Parathyroid adenoma (tissue), 2 donors: ENCODE measurements at regions not wholly inside any gene's neighbourhood (a gene's known extent, or its start where the extent isn't known, plus 50 kb on each side); places are given as distances from the start of the nearest gene placed in this dataset.

Source experiments
- H2AFZ ChIP-seq: fragments of 300-600 bp; sonication (generic); one replicate; pipeline ENCODE4 v1.7.0; 2017; ENCODE audit warnings: antibody characterized with exemption, mild to moderate bottlenecking
- H3K27ac ChIP-seq: fragments of 300-600 bp; sonication (generic); one replicate; pipeline ENCODE4 v1.7.0; 2017
- H3K27me3 ChIP-seq: fragments of 300-600 bp; sonication (generic); one replicate; pipeline ENCODE4 v1.7.0; 2017; ENCODE audit warnings: low read length; ENCODE audit not compliant: control insufficient read depth, insufficient read depth
- H3K36me3 ChIP-seq: fragments of 300-600 bp; sonication (generic); one replicate; pipeline ENCODE4 v1.7.0; 2017; ENCODE audit warnings: low read length; ENCODE audit not compliant: control insufficient read depth, insufficient read depth
- H3K4me1 ChIP-seq: fragments of 300-600 bp; sonication (generic); one replicate; pipeline ENCODE4 v1.7.0; 2017; ENCODE audit warnings: control low read depth
- H3K4me2 ChIP-seq: fragments of 300-600 bp; sonication (generic); one replicate; pipeline ENCODE4 v1.7.0; 2017; ENCODE audit warnings: low read length
- H3K4me3 ChIP-seq: fragments of 300-600 bp; sonication (generic); one replicate; pipeline ENCODE4 v1.7.0; 2017; ENCODE audit warnings: low read depth, low read length
- H3K79me2 ChIP-seq: fragments of 300-600 bp; sonication (generic); one replicate; pipeline ENCODE4 v1.7.0; 2017; ENCODE audit warnings: control low read depth
- H3K9ac ChIP-seq: fragments of 300-600 bp; sonication (generic); one replicate; pipeline ENCODE4 v1.7.0; 2017; ENCODE audit warnings: mild to moderate bottlenecking
- H3K9me3 ChIP-seq: fragments of 300-600 bp; sonication (generic); one replicate; pipeline ENCODE4 v1.7.0; 2017; ENCODE audit warnings: low read length; ENCODE audit not compliant: control insufficient read depth
- TF ChIP-seq, protein P1 (sequence below): fragments of 300-600 bp; sonication (generic); IDR thresholded peaks from one replicate; pipeline ENCODE4 v1.7.0; 2017; ENCODE audit warnings: antibody characterized with exemption, mild to moderate bottlenecking
- donor health status: primary hyperparathyroidism.

GRCh38 chr11:98621767-98622166 lies 399.0 kb upstream of the CNTN5 start:
- no peak overlapping the region for H3K4me2 ChIP-seq
- H3K27ac ChIP-seq = no peak overlapping the region
- H3K79me2 ChIP-seq = no peaks in the 10 kb centered on the region
- H3K4me1 ChIP-seq = no peaks in the 10 kb centered on the region
- no peaks in the 10 kb centered on the region for H3K27me3 ChIP-seq
- TF ChIP-seq, protein P1, sequence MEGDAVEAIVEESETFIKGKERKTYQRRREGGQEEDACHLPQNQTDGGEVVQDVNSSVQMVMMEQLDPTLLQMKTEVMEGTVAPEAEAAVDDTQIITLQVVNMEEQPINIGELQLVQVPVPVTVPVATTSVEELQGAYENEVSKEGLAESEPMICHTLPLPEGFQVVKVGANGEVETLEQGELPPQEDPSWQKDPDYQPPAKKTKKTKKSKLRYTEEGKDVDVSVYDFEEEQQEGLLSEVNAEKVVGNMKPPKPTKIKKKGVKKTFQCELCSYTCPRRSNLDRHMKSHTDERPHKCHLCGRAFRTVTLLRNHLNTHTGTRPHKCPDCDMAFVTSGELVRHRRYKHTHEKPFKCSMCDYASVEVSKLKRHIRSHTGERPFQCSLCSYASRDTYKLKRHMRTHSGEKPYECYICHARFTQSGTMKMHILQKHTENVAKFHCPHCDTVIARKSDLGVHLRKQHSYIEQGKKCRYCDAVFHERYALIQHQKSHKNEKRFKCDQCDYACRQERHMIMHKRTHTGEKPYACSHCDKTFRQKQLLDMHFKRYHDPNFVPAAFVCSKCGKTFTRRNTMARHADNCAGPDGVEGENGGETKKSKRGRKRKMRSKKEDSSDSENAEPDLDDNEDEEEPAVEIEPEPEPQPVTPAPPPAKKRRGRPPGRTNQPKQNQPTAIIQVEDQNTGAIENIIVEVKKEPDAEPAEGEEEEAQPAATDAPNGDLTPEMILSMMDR = no peak
- no peak overlapping the region for H3K4me3 ChIP-seq
- no peak overlapping the region for H2AFZ ChIP-seq
- H3K9ac ChIP-seq = no peak overlapping the region
- H3K36me3 ChIP-seq = no peaks in the 10 kb centered on the region
- H3K9me3 ChIP-seq = no peaks in the 10 kb centered on the region

DNA sequence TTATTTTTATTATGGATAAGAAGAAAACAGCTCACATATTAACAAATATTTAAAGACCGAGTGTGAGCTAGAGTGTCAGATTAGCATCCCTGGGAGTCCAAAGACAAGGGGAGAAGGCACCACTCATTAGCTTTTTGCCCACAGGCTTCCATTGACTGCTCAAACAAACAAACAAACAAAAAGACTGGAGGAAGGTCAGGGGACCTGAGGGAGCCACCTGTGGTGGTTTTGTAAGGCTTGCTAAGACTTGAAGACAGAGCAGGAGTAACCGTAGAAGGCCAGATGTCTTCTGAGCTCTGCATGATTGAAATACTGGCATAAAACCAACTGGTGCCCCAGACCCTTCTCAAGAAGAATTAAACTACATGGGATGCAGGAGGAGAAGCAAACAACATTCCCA lies 395.2 kb upstream of the CNTN5 start:
- Histone ChIP-seq H3K9me3 (no peaks in the 10 kb centered on the region), H2AFZ (no peak overlapping the region), H3K79me2 (no peaks in the 10 kb centered on the region), H3K27ac (no peak overlapping the region), H3K4me3 (no peak overlapping the region), H3K4me2 (no peak overlapping the region), H3K27me3 (no peaks in the 10 kb centered on the region), H3K9ac (no peak overlapping the region), H3K36me3 (no peaks in the 10 kb centered on the region), H3K4me1 (no peaks in the 10 kb centered on the region)
- TF ChIP-seq, protein P1 = no peak

DNA sequence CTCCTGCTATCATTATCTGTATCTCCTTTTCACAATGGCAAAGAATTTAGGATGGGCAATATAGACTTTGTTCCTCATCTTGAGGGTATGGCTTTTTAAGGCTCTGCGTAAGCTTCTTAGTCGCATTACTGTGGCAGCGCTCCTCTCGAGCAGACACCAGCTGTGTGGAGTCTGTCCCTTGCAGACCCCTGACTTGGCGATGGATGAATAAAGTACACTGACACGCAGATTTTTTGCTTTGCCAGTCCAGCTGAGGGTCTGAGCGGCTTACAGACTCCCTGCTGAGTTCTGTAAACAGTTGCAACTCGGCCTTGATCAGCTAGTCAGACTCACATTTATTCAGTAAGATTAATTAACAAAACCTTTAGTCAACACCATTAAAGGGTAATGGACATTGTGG lies 390.0 kb upstream of the CNTN5 start:
- Histone ChIP-seq H3K9ac (no peak overlapping the region), H2AFZ (no peak overlapping the region), H3K36me3 (no peaks in the 10 kb centered on the region), H3K79me2 (no peaks in the 10 kb centered on the region), H3K4me3 (no peak overlapping the region), H3K9me3 (no peaks in the 10 kb centered on the region), H3K4me1 (no peaks in the 10 kb centered on the region), H3K27ac (no peak overlapping the region), H3K27me3 (no peaks in the 10 kb centered on the region), H3K4me2 (no peak overlapping the region)
- TF ChIP-seq, protein P1 = no peak

- Histone ChIP-seq H3K4me1 (no peaks in the 10 kb centered on the region), H3K9ac (no peak overlapping the region), H3K27me3 (no peaks in the 10 kb centered on the region), H3K79me2 (no peaks in the 10 kb centered on the region), H3K9me3 (no peaks in the 10 kb centered on the region), H3K36me3 (no peaks in the 10 kb centered on the region), H3K4me2 (no peak overlapping the region), H3K27ac (no peak overlapping the region), H2AFZ (no peak overlapping the region), H3K4me3 (no peak overlapping the region)
- TF ChIP-seq, protein P1 = no peak
Measured at GRCh38 chr11:98657711-98658110, 363.0 kb upstream of the CNTN5 start.

DNA sequence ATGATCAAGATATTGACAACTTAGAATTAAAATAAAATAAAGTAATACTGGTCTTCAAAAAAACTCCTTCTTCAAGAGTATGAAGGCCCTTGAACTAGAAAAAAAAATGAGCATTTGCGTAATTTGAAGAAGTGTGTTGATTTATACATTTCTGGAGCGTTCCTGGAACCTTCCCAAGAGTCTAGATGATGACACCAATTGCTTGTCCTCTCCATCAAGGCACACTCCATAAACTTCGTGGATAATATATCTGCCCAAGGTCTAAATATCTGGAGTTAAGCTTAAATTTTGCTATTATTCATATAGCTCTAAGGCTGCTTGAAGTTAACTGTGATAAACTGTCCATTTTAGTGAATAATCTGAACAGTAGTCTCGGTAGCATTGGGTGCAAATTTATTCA lies 361.3 kb upstream of the CNTN5 start:
- no peak overlapping the region for H3K9ac ChIP-seq
- no peaks in the 10 kb centered on the region for H3K27me3 ChIP-seq
- no peaks in the 10 kb centered on the region for H3K36me3 ChIP-seq
- no peak overlapping the region for H2AFZ ChIP-seq
- TF ChIP-seq, protein P1 = no peak
- no peaks in the 10 kb centered on the region for H3K79me2 ChIP-seq
- no peaks in the 10 kb centered on the region for H3K4me1 ChIP-seq
- H3K4me2 ChIP-seq = no peak overlapping the region
- no peak overlapping the region for H3K27ac ChIP-seq
- H3K4me3 ChIP-seq = no peak overlapping the region
- H3K9me3 ChIP-seq = no peaks in the 10 kb centered on the region
